Body of pancreas (tissue), 4 donors: ENCODE measurements at regions not wholly inside any gene's neighbourhood (a gene's known extent, or its start where the extent isn't known, plus 50 kb on each side); places are given as distances from the start of the nearest gene placed in this dataset.

Experiments used
- POLR2A ChIP-seq, 3 donors: fragments of 450-650 bp; IDR thresholded peaks; one replicate each; pipeline ENCODE4 v1.6.1; 2016; ENCODE audit warnings: antibody characterized with exemption in 3 of 3, mild to moderate bottlenecking in 2 of 3
- TF ChIP-seq, protein P1 (sequence below), 7 experiments: fragments of 450-650 bp in 4 of 7; fragments of 200-600 bp in 3 of 7; sonication (generic) in 3 of 7; IDR thresholded peaks; one replicate each; pipeline ENCODE4 v1.5.1; 2016 to 2019; ENCODE audit warnings: antibody characterized with exemption in 7 of 7

DNA sequence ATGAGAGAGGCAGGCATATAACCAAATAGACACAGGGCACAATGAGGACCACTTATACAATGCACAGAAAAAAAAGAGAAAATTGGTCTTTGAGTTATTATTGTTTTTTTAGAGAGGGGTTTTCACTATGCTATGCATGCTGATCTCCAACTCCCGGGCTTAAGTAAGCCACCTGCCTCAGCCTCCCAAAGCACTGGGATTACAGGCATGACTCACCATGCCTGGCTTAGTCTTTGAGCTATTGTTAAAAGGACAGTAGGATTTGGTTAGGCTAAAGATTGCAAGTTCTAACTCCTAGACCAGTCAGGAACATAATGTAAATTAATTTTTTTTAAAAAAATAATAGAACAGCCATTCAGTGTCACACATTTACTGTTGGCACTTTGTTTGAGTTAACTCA is 340.1 kb downstream of the GPAT3 start:
- TF ChIP-seq, protein P1, sequence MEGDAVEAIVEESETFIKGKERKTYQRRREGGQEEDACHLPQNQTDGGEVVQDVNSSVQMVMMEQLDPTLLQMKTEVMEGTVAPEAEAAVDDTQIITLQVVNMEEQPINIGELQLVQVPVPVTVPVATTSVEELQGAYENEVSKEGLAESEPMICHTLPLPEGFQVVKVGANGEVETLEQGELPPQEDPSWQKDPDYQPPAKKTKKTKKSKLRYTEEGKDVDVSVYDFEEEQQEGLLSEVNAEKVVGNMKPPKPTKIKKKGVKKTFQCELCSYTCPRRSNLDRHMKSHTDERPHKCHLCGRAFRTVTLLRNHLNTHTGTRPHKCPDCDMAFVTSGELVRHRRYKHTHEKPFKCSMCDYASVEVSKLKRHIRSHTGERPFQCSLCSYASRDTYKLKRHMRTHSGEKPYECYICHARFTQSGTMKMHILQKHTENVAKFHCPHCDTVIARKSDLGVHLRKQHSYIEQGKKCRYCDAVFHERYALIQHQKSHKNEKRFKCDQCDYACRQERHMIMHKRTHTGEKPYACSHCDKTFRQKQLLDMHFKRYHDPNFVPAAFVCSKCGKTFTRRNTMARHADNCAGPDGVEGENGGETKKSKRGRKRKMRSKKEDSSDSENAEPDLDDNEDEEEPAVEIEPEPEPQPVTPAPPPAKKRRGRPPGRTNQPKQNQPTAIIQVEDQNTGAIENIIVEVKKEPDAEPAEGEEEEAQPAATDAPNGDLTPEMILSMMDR (IDR thresholded peaks at IDR 0.05), result no peak
- no peak for TF ChIP-seq POLR2A (IDR thresholded peaks at IDR 0.05)
